ENCODE measurements at regions not wholly inside any gene's neighbourhood (a gene's known extent, or its start where the extent isn't known, plus 50 kb on each side); places are given as distances from the start of the nearest gene placed in this dataset.

GRCh38 chr12:125271892-125272291 lies 206.7 kb downstream of the AACS start:
- no peak for DNase-seq (ENCODE audit: low read depth)

- DNase-seq (ENCODE audit: low read depth) = no peak
These were observed 207.2 kb downstream of the AACS start for GRCh38 chr12:125272383-125272933.

GRCh38 chr12:125276567-125276966 lies 211.3 kb downstream of the AACS start:
- DNase-seq (ENCODE audit: low read depth) = no peak

- no peak for DNase-seq (ENCODE audit: low read depth)
These were observed 215.5 kb downstream of the AACS start for GRCh38 chr12:125280482-125281377.

- no peak for DNase-seq (ENCODE audit: low read depth)
These were observed 217.7 kb downstream of the AACS start for GRCh38 chr12:125282921-125283320.

- no peak for DNase-seq (ENCODE audit: low read depth)
These were observed 218.3 kb downstream of the AACS start for GRCh38 chr12:125283521-125283920.

- DNase-seq (ENCODE audit: low read depth) = no peak
These were observed 218.9 kb downstream of the AACS start for GRCh38 chr12:125284087-125284486.

DNA sequence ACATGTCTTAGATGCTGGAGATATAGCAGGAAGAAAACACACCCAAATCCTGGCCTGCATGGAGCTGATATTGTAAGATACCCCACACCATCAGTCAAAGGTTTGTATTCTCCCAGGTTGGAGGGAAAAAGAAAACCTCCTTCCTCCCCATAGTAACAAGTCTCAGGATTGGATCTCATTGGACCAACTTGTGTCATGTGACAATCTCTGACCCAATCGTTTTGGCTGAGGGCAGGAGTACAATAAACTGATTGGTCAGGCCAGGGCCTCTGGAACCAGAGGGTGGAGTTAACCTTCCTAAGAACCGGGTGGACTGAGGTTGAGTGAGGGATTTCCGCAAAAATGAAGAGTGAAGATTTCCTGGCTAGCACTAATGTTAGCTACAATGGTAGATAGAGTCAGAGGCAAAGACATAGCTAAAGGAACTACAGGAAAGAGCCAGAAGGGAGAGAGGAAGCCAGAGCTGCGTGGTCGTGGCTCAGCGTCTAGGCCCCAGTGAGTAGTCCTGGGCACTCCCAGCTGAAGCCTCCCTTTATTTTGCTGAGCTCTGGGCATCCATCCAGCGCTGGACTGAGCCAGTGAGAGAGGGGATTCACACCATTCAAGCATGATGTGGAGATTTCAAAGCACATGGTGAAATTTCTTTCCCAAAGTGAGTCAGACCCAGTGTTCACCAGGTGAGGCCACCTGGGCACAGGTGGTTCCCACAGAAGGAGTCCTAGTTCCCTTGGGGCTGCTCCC lies 219.9 kb downstream of the AACS start:
- no peak for DNase-seq (ENCODE audit: low read depth)

DNA sequence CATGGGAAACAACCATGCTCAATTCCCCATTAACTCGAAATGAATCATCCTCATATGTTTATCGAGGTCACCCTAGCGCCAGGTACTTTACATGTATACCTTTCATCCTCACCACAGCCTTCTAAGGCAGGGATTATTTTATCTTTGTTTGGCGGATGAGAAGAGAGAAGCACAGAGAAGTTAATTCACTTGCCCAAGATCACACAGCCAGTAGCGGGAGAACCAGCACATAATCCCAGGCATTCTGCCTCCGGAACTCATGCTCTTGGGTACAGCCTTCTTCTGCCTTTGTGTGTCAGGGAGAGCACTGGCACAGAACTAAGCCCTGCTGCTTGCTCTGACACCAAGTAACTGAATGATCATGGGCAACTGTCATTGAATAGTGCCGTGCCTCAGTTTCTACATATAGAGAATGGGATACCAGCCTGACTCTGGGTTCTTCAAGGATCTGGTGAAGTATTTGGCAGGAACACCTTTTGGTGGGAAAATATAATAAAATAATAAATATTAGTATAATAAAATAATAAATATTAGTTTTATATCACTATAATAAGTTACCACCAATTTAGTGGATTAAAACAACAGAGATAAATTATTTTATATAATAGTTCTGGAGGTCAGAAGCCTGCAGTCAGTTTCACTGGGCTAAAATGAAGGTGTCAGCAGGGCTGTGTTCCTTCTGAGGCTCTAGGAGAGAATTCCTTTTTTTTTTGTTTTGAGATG lies 220.9 kb downstream of the AACS start:
- no peak for DNase-seq (ENCODE audit: low read depth)

DNA sequence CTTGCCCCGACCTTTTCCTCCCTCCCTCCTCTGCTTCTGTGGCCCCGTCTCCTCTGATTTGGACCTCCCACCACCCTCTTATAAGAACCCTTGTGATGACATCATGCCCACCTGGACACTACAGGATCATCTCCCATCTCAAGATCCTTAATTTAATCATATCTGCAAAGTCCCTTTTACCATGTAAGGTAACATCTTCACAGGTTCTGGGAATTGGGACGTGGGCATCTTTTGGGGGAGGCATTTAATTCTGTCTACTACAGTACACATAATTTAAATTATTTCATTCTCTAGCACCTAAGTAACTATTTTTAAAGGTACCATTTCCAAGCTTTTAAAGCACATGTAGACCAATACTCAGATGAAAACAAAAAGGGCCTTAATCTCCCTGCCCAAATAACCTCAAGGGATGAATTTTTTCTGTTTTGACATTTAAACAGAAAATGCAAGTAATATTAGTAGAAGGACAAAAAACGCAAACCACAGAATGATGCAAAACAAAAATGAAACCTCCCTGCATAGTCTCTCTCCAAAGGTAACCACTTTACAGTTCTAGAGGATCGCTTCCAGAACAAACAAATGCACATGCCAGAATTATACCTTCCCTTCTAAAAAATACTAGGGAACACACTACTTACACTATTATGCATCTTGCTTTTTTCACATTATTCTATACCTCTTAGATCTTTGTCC lies 222.1 kb downstream of the AACS start:
- DNase-seq (ENCODE audit: low read depth) = no peak

GRCh38 chr12:125288931-125289928 lies 224.0 kb downstream of the AACS start:
- DNase-seq (ENCODE audit: low read depth) = no peak

- no peak for DNase-seq (ENCODE audit: low read depth)
These were observed 224.7 kb downstream of the AACS start for GRCh38 chr12:125289970-125290369.

- no peak for DNase-seq (ENCODE audit: low read depth)
These were observed 227.5 kb downstream of the AACS start for GRCh38 chr12:125292700-125293099.

GRCh38 chr12:125295550-125295949 lies 230.3 kb downstream of the AACS start:
- no peak for DNase-seq (ENCODE audit: low read depth)

- no peak for DNase-seq (ENCODE audit: low read depth)
These were observed 231.5 kb downstream of the AACS start for GRCh38 chr12:125296701-125297100.

- DNase-seq (ENCODE audit: low read depth) = no peak
These were observed 234.6 kb downstream of the AACS start for GRCh38 chr12:125299840-125300239.

DNA sequence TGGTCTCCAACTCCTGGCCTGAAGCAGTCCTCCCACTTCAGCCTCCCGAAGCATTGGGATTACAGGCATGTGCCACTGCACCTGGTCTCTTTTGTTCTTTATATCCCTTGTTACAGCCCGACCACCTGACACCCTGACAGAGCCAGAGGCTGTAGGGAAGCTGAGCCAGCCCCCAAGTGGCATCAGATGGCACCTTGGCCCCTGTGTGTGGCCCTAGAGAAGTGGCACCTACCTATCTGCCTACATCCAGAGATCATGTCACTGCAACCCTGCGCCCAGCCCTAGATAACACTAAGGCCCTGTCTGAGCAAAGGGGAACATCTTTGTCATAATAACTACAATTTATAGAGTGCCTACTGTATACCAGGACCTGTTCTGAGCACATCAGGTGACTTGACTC lies 235.0 kb downstream of the AACS start:
- no peak for DNase-seq (ENCODE audit: low read depth)

DNA sequence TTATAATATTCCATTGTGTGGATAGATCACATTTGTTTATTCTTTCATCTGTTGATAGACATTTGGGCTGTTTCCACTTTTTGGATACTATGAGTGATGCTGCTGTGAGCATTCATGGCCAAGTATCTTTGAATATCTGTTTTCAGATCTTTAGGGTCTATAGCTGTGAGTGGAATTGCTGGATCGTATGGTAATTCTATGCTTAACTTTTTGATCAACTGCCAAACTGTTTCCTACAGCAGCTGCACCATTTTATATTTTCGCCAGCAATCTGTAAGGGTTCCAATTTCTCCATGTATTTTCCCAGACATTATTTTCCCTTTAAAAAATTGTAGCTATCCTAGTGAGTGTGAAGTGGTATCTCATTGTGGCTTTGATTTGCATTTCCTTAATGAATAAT lies 238.1 kb downstream of the AACS start:
- DNase-seq (ENCODE audit: low read depth) = no peak

DNA sequence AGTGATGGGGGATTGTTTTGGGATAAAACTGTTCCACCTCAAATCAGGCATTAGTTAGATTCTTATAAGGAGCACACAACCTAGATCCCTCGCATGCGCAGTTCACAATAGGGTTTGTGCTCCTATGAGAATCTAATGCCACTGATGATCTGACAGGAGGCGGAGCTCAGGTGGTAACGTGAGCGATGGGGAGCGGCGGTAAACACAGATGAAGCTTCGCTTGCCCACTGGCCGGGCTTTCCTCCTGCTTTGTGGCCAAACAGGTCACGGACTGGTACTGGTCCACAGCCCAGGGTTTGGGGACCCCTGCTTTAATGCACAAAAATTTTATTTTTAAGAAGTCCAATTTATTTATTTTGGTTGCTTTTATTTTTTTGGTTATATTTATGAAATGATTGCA lies 238.8 kb downstream of the AACS start:
- no peak for DNase-seq (ENCODE audit: low read depth)

DNA sequence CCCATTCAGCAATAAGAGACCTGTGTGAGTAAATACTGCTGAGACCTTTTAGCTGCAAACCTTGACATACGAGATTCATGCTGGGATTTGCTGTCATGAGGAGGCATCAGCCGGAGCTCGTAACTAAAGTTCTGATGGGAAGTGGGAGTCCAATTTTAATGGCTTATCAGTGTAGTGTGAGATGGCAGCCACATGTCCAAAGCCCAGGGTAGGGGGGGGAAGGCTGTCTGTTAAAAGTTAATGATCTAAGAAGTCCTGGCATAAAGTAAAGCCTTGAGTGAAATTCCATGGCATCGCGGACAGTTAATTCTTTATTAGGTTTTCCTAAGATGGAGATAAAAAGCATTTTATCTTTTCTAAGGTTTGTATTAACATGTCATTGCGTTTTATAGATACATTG lies 240.0 kb downstream of the AACS start:
- DNase-seq (ENCODE audit: low read depth) = no peak

DNA sequence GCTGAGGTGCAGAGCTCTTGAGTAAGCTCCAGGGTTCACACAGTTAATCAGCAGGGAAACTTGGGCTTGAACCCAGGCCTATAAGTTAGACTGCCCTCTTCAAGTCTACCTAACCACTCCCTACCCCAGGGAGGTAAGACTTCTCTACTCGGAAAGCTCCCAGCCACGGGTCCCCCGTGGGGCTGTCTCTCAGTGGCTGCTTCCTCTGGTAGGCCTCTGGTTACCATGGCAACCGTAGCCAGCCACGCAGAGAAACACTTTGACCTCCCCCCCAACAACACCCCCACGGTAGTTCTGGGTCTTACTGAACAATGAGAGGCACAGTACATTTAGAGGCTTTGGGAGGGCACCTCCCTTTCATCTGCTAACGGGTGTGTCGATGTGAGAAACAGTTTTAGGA lies 245.2 kb downstream of the AACS start:
- DNase-seq (ENCODE audit: low read depth) = no peak

All from GM04504 (cell line).